ENCODE measurements at regions not wholly inside any gene's neighbourhood (a gene's known extent, or its start where the extent isn't known, plus 50 kb on each side); places are given as distances from the start of the nearest gene placed in this dataset.

- TF ChIP-seq CBX3 (IDR thresholded peaks at IDR 0.05; ENCODE audit: borderline replicate concordance in 1 of 2, low read length in 2 of 2) (no peak), BRF1 (IDR thresholded peaks at IDR 0.05; ENCODE audit: borderline replicate concordance, extremely low read depth, insufficient read length) (no peak)
These were observed 234.1 kb upstream of the ID2 start (continued) for GRCh38 chr2:8447610-8448221.

- CTCF ChIA-PET (ENCODE audit: low intra/inter-chr PET ratio) = no interaction called here
- H2AFZ ChIP-seq (ENCODE audit: low read depth, low read length) = no peak overlapping the region
- no peaks in the 10 kb centered on the region for H3K9me1 ChIP-seq (ENCODE audit: control insufficient read depth, insufficient read depth, low read length)
- no peaks in the 10 kb centered on the region for H3K9me3 ChIP-seq (replicated peaks; ENCODE audit: control insufficient read depth, insufficient read depth, low read depth, low read length)
- no peaks in the 10 kb centered on the region for H3K4me1 ChIP-seq (replicated peaks in 1 of 2; ENCODE audit: control insufficient read depth in 2 of 2, insufficient read depth in 2 of 2, low read length in 2 of 2)
- 2% methylated on average over 10 of the region's 10 CpGs for WGBS (ENCODE audit: insufficient coverage, low coverage, missing lambda C conversion rate)
- DNase-seq (ENCODE audit: extremely low read depth in 1 of 4, low spot score in 3 of 4) (no peak), FAIRE-seq (no peak), ATAC-seq (no peak)
- no peak overlapping the region for H3K9ac ChIP-seq (ENCODE audit: insufficient read depth in 1 of 2, low read depth in 2 of 2, low read length in 2 of 2)
- intact Hi-C loops (cut with micrococcal nuclease) (no loop called here), in situ Hi-C loops (cut with MboI) (no loop called here)
- no peaks in the 10 kb centered on the region for H3K36me3 ChIP-seq (ENCODE audit: control insufficient read depth, insufficient read depth, low read length)
- BruUV-seq (replicated peaks) = no TSS peak
- POLR2A ChIA-PET = no interaction called here
- peaks cover 15 to 29% of the 10 kb centered on the region in 2 experiments for H3K27me3 ChIP-seq (ENCODE audit: control insufficient read depth in 2 of 2, insufficient read depth in 2 of 2, low read length in 2 of 2)
- no peak overlapping the region for H3K4me2 ChIP-seq (ENCODE audit: insufficient read depth, low read length)
- 0 out of 2 replicates have a peak, but pooled peaks cover 4% of the 10 kb centered on the region for H4K20me1 ChIP-seq (replicated peaks; ENCODE audit: control insufficient read depth, insufficient read depth, low read length)
- H3K27ac ChIP-seq (ENCODE audit: extremely low read depth, low read depth, low read length) = no peak overlapping the region
- H3K79me2 ChIP-seq (ENCODE audit: control insufficient read depth, insufficient read depth, low read length) = no peaks in the 10 kb centered on the region
- no peak overlapping the region for H3K4me3 ChIP-seq
- TF ChIP-seq KDM4B (IDR thresholded peaks at IDR 0.05; ENCODE audit: borderline replicate concordance in 2 of 2, low read depth in 1 of 2) (no peak), MED1 (CRISPR knock-in tag; IDR thresholded peaks at IDR 0.05; ENCODE audit: borderline replicate concordance) (no peak), MIER1 (IDR thresholded peaks at IDR 0.05; ENCODE audit: low read depth) (no peak), DMBX1 (CRISPR knock-in tag; IDR thresholded peaks at IDR 0.05; ENCODE audit: borderline replicate concordance) (no peak), ZNF23 (CRISPR knock-in tag; IDR thresholded peaks at IDR 0.05) (no peak), ZNF324 (CRISPR knock-in tag; IDR thresholded peaks at IDR 0.05) (no peak), NR2C1 (IDR thresholded peaks at IDR 0.05) (no peak), NR2C1 (tag; IDR thresholded peaks at IDR 0.05) (no peak), ZNF431 (CRISPR knock-in tag; IDR thresholded peaks at IDR 0.05) (no peak), ZNF184 (CRISPR knock-in tag; IDR thresholded peaks at IDR 0.05) (no peak)
- TF ChIP-seq, protein P1, sequence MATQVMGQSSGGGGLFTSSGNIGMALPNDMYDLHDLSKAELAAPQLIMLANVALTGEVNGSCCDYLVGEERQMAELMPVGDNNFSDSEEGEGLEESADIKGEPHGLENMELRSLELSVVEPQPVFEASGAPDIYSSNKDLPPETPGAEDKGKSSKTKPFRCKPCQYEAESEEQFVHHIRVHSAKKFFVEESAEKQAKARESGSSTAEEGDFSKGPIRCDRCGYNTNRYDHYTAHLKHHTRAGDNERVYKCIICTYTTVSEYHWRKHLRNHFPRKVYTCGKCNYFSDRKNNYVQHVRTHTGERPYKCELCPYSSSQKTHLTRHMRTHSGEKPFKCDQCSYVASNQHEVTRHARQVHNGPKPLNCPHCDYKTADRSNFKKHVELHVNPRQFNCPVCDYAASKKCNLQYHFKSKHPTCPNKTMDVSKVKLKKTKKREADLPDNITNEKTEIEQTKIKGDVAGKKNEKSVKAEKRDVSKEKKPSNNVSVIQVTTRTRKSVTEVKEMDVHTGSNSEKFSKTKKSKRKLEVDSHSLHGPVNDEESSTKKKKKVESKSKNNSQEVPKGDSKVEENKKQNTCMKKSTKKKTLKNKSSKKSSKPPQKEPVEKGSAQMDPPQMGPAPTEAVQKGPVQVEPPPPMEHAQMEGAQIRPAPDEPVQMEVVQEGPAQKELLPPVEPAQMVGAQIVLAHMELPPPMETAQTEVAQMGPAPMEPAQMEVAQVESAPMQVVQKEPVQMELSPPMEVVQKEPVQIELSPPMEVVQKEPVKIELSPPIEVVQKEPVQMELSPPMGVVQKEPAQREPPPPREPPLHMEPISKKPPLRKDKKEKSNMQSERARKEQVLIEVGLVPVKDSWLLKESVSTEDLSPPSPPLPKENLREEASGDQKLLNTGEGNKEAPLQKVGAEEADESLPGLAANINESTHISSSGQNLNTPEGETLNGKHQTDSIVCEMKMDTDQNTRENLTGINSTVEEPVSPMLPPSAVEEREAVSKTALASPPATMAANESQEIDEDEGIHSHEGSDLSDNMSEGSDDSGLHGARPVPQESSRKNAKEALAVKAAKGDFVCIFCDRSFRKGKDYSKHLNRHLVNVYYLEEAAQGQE (IDR thresholded peaks at IDR 0.05; ENCODE audit: borderline replicate concordance) = no peak
- TF ChIP-seq, protein P1 (CRISPR knock-in tag; IDR thresholded peaks at IDR 0.05; ENCODE audit: low read depth) = no peak
These were observed 232.9 kb upstream of the ID2 start for GRCh38 chr2:8448824-8449556.

Data from K562 (cell line).